SK-N-SH (cell line): ENCODE measurements at regions not wholly inside any gene's neighbourhood (a gene's known extent, or its start where the extent isn't known, plus 50 kb on each side); places are given as distances from the start of the nearest gene placed in this dataset.

ENCODE experiments used
- CTCF ChIA-PET: fragments of 300-600, 350-600 bp; formaldehyde crosslinking; extraction: SDS; loops from one replicate; lab custom pipeline; 2021; lab: Yijun Ruan, JAX
- POLR2A ChIA-PET: fragments of 350-600 bp; sonication (Branson Sonifier 250); formaldehyde crosslinking; extraction: SDS; loops from one replicate; lab custom pipeline; 2020; ENCODE audit warnings: antibody characterized with exemption, inconsistent platforms; lab: Yijun Ruan, JAX
- DNase-seq: peaks from one replicate; pipeline ENCODE4 v3.0.0; 2012
- H2AFZ ChIP-seq: fragments of 200-600 bp; sonication (generic); 2 replicates; pipeline ENCODE4 v1.8.1; 2016; ENCODE audit warnings: antibody characterized with exemption, mild to moderate bottlenecking, low read depth
- H3F3A ChIP-seq: fragments of 200-600 bp; sonication (generic); replicated peaks from 2 replicates; pipeline ENCODE3; 2016; ENCODE audit warnings: antibody characterized with exemption, mild to moderate bottlenecking; ENCODE audit not compliant: insufficient read depth
- H3K27ac ChIP-seq, 2 experiments: fragments of 200-500 bp in 1 of 2; fragments of 200-600 bp in 1 of 2; sonication (Bioruptor generic) in 1 of 2; sonication (generic), shearing (Covaris generic) in 1 of 2; 2 replicates each; pipeline versions ENCODE4 v1.5.1 to v1.6.1; 2014 to 2016; ENCODE audit warnings: low read depth in 2 of 2, inconsistent platforms in 1 of 2, low read length in 1 of 2, mild to moderate bottlenecking in 1 of 2, mixed read lengths in 1 of 2
- H3K27me3 ChIP-seq: fragments of 200-600 bp; sonication (generic), shearing (Covaris generic); 2 replicates; pipeline ENCODE4 v1.6.1; 2016; ENCODE audit warnings: mixed run types; ENCODE audit not compliant: insufficient read depth
- H3K36me3 ChIP-seq, 2 experiments: fragments of 200-500 bp in 1 of 2; fragments of 200-600 bp in 1 of 2; sonication (Bioruptor generic) in 1 of 2; sonication (generic) in 1 of 2; replicated peaks in 1 of 2; 2 replicates each; pipeline versions ENCODE3 to v1.5.1; 2014 to 2016; ENCODE audit warnings: low read length in 1 of 2, mild to moderate bottlenecking in 1 of 2; ENCODE audit not compliant: insufficient read depth in 2 of 2, control insufficient read depth in 1 of 2
- H3K4me1 ChIP-seq, 2 experiments: fragments of 200-500 bp in 1 of 2; fragments of 200-600 bp in 1 of 2; sonication (Bioruptor generic) in 1 of 2; sonication (generic), shearing (Covaris generic) in 1 of 2; 2 replicates each; pipeline versions ENCODE4 v1.5.1 to v1.6.1; 2014 to 2016; ENCODE audit warnings: low read depth in 1 of 2, low read length in 1 of 2, mixed run types in 1 of 2; ENCODE audit not compliant: insufficient read depth in 2 of 2, control insufficient read depth in 1 of 2
- H3K4me2 ChIP-seq: fragments of 200-600 bp; sonication (generic), shearing (Covaris generic); 2 replicates; pipeline ENCODE4 v1.6.1; 2017; ENCODE audit warnings: mixed run types
- H3K4me3 ChIP-seq, 2 experiments: fragments of 200-500 bp in 1 of 2; fragments of 200-600 bp in 1 of 2; sonication (Bioruptor generic) in 1 of 2; sonication (generic), shearing (Covaris generic) in 1 of 2; 2 replicates each; pipeline versions ENCODE4 v1.5.1 to v1.8.1; 2014 to 2016; ENCODE audit warnings: low read depth in 2 of 2, inconsistent platforms in 1 of 2, low read length in 1 of 2, mild to moderate bottlenecking in 1 of 2, mixed read lengths in 1 of 2, moderate library complexity in 1 of 2
- H3K79me2 ChIP-seq: fragments of 200-600 bp; sonication (generic); 2 replicates; pipeline ENCODE4 v1.8.1; 2017; ENCODE audit warnings: mild to moderate bottlenecking; ENCODE audit not compliant: insufficient read depth
- H3K9ac ChIP-seq: fragments of 200-600 bp; sonication (generic); 2 replicates; pipeline ENCODE4 v1.6.1; 2017; ENCODE audit warnings: mixed run types
- H3K9me2 ChIP-seq: fragments of 200-600 bp; sonication (generic); 2 replicates; pipeline ENCODE4 v1.6.1; 2017; ENCODE audit warnings: mixed run types
- H3K9me3 ChIP-seq: fragments of 200-600 bp; sonication (generic); 2 replicates; pipeline ENCODE4 v1.6.1; 2017; ENCODE audit warnings: mixed run types, mild to moderate bottlenecking, moderate library complexity
- H4K20me1 ChIP-seq: fragments of 200-600 bp; sonication (generic); 2 replicates; pipeline ENCODE4 v1.6.1; 2017; ENCODE audit warnings: mild to moderate bottlenecking, mixed run types; ENCODE audit not compliant: insufficient read depth
- CHD2 ChIP-seq: fragments of 150-350 bp; IDR thresholded peaks from 2 replicates; pipeline ENCODE4 v1.6.1; 2018; ENCODE audit warnings: low read length; ENCODE audit not compliant: partially characterized antibody
- ELF1 ChIP-seq: IDR thresholded peaks from 2 replicates; pipeline ENCODE4 v1.4.0; 2012
- EZH2phosphoT487 ChIP-seq: fragments of 200-600 bp; sonication (generic); IDR thresholded peaks from 2 replicates; pipeline ENCODE4 v1.6.1; 2017; ENCODE audit warnings: low read depth, mixed run types, mild to moderate bottlenecking, antibody characterized with exemption, moderate library complexity, borderline replicate concordance
- FOSL2 ChIP-seq: IDR thresholded peaks from 2 replicates; pipeline ENCODE4 v1.4.0; 2012; ENCODE audit warnings: low read depth, mild to moderate bottlenecking, moderate library complexity, borderline replicate concordance
- FOXJ3 ChIP-seq: sonication (generic); formaldehyde crosslinking; IDR thresholded peaks from 2 replicates; pipeline ENCODE4 v1.5.1; 2020; ENCODE audit warnings: mild to moderate bottlenecking, missing genetic modification reagents
- MAX ChIP-seq: IDR thresholded peaks from 2 replicates; pipeline ENCODE4 v1.4.0; 2012; ENCODE audit warnings: low read depth
- MXI1 ChIP-seq: IDR thresholded peaks from 2 replicates; pipeline ENCODE4 v1.6.1; 2012; ENCODE audit warnings: mild to moderate bottlenecking, low read depth, low read length, improper control_type of control experiment
- PBX3 ChIP-seq: IDR thresholded peaks from 2 replicates; pipeline ENCODE4; 2012
- POLR2AphosphoS5 ChIP-seq: IDR thresholded peaks from 2 replicates; pipeline ENCODE4 v1.6.1; 2012; ENCODE audit warnings: low read depth, low read length
- RAD21 ChIP-seq: IDR thresholded peaks from 2 replicates; pipeline ENCODE4 v1.6.1; 2012; ENCODE audit warnings: mild to moderate bottlenecking, low read length
- RFX5 ChIP-seq: IDR thresholded peaks from 2 replicates; pipeline ENCODE4 v1.6.1; 2012; ENCODE audit warnings: mild to moderate bottlenecking, improper control_type of control experiment, low read length
- RXRA ChIP-seq: IDR thresholded peaks from 2 replicates; pipeline ENCODE4 v1.4.0; 2012; ENCODE audit warnings: low read depth, mild to moderate bottlenecking, borderline replicate concordance
- SIN3A ChIP-seq: IDR thresholded peaks from 2 replicates; pipeline ENCODE4 v1.6.1; 2012; ENCODE audit warnings: low read depth, mild to moderate bottlenecking, low read length, moderate library complexity, borderline replicate concordance
- TCF12 ChIP-seq: IDR thresholded peaks from 2 replicates; pipeline ENCODE4 v1.4.0; 2012
- TEAD4 ChIP-seq: IDR thresholded peaks from 2 replicates; pipeline ENCODE4 v1.4.0; 2012; ENCODE audit warnings: mild to moderate bottlenecking, borderline replicate concordance; ENCODE audit not compliant: insufficient read depth
- USF2 ChIP-seq: fragments of 150-350 bp; IDR thresholded peaks from 2 replicates; pipeline ENCODE4 v1.6.1; 2017; ENCODE audit warnings: antibody characterized with exemption, low read length, low read depth, borderline replicate concordance
- YY1 ChIP-seq: IDR thresholded peaks from 2 replicates; pipeline ENCODE4 v1.4.0; 2012; ENCODE audit warnings: low read depth, mild to moderate bottlenecking
- WGBS: methylation state at CpG from one replicate; pipeline ENCODE4 v1.1.6; 2017; ENCODE audit warnings: low lambda C conversion rate; 5-methylcytosine and 5-hydroxymethylcytosine counted together
- TF ChIP-seq, protein P1 (sequence below): IDR thresholded peaks from 2 replicates; pipeline ENCODE4 v1.4.0; 2012; ENCODE audit warnings: low read depth, borderline replicate concordance

DNA sequence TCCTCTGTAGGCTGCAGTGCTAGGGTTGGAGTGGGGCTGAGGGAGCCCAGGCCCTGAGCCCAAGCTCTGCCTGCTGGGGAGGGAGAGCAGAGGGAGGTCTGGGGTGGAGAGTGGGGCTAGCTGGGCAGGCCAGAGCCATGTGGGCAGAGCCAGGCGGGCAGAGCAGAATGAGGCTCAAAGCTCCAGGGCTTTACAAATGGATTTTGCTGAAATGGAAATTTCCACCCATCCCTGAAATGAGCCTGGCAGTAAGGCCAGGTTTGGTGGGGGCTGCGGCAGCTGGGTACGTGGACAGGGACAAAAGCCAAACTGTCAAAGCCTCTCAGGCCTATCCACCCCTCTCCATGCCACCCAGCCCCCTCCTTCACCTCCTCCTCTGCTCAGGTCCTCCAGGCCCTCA is 74.2 kb upstream of the ARAP3 start:
- DNase-seq: no peak
- ChIA-PET CTCF (interaction anchor here (0.7 to 3.7 kb wide), 9 partner anchors 12 to 123 kb away, joined by 3 to 23 read pairs (median 5); partner anchors contain the start of gene PCDH1), POLR2A (interaction anchor here (0.9 to 1.1 kb wide), 3 partner anchors 9 to 55 kb away, joined by 3 to 4 read pairs (median 3); no protein-coding TSS in a partner anchor)
- no peak overlapping the region for H2AFZ ChIP-seq
- H4K20me1 ChIP-seq: no peaks in the 10 kb centered on the region
- H3K4me3 ChIP-seq: no peak overlapping the region
- H3K79me2 ChIP-seq: no peaks in the 10 kb centered on the region
- H3K36me3 ChIP-seq: no peaks in the 10 kb centered on the region
- H3K9me3 ChIP-seq: no peaks in the 10 kb centered on the region
- no peaks in the 10 kb centered on the region for H3K9me2 ChIP-seq
- H3K27ac ChIP-seq: no peak overlapping the region; a peak in 1 of 4 replicates
- no peak overlapping the region for H3K4me2 ChIP-seq
- H3K27me3 ChIP-seq: no peaks in the 10 kb centered on the region; the same call in 1 of the 2 replicates
- peaks cover 0 to 27% of the 10 kb centered on the region in 2 experiments; a peak in 1 of 4 replicates for H3K4me1 ChIP-seq
- H3F3A ChIP-seq: no peaks in the 10 kb centered on the region
- no peak for TF ChIP-seq FOSL2
- no peak for TF ChIP-seq RFX5
- no peak for TF ChIP-seq MAX
- TF ChIP-seq RAD21: no peak
- TF ChIP-seq POLR2AphosphoS5: no peak
- TF ChIP-seq TCF12: no peak
- TF ChIP-seq RXRA: no peak
- TF ChIP-seq, protein P1, sequence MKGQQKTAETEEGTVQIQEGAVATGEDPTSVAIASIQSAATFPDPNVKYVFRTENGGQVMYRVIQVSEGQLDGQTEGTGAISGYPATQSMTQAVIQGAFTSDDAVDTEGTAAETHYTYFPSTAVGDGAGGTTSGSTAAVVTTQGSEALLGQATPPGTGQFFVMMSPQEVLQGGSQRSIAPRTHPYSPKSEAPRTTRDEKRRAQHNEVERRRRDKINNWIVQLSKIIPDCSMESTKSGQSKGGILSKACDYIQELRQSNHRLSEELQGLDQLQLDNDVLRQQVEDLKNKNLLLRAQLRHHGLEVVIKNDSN: no peak
- TF ChIP-seq TEAD4: no peak
- no peak for TF ChIP-seq ELF1
- TF ChIP-seq YY1: no peak
- TF ChIP-seq PBX3: no peak
- no peak for TF ChIP-seq FOXJ3 (CRISPR knock-in tag)
- TF ChIP-seq MXI1: no peak
- TF ChIP-seq SIN3A: no peak
- no peak for TF ChIP-seq USF2
- no peak for TF ChIP-seq CHD2
- no peak for TF ChIP-seq EZH2phosphoT487
- TF ChIP-seq, all 33 proteins: peak for 0
- WGBS: 14% methylated on average over 1 of the region's 3 CpGs
- no peak overlapping the region for H3K9ac ChIP-seq
